ENCODE measurements at regions not wholly inside any gene's neighbourhood (a gene's known extent, or its start where the extent isn't known, plus 50 kb on each side); places are given as distances from the start of the nearest gene placed in this dataset.
A peak's percentile ranks its signal among the peaks of the same experiment; 100 is the strongest.

DNA sequence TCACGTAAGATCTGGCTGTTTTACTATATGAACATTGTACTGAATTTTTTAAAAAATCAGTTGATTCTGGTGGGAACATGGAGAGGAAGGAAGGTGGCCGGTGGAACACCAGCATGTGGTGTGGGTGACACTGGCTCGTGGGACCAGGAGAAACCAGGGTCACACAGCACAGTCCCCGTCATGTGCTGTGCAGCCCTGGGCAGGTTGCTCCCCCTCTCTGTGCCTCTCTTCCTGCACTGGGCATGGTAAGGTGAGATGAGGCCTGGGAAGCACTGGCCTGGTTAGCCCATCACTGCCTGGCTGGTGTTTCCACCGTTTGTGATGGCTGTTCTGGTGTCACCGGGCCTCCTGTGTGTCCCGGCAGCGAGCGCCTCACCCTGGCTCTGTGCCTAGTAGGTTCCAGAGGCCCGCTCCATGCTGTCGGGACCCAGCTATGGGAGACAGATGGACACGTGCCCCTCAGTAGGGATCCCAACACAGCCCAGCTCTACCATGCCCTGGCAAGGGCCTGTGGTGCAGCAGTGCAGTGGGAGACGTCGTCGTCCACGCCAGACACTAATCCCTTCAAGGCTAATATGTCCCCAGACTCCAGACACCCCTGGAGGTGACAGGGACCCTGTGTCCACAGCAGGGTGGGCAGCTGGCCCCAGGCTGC, 88.2 kb upstream of the LINC01488 start:
- H3K27me3 ChIP-seq (ENCODE audit: control insufficient read depth in 1 of 2, insufficient read depth in 2 of 2, low read length in 2 of 2) = no peaks in the 10 kb centered on the region
- no peak overlapping the region for H3K4me3 ChIP-seq (ENCODE audit: low read depth in 1 of 2, low read length in 2 of 2)
- no peaks in the 10 kb centered on the region for H3K36me3 ChIP-seq (ENCODE audit: control insufficient read depth in 2 of 2, insufficient read depth in 2 of 2, low read length in 1 of 2)
- peaks cover 0 to 2% of the 10 kb centered on the region in 2 donors for H3K9me3 ChIP-seq (ENCODE audit: control insufficient read depth in 2 of 2, insufficient read depth in 1 of 2, low read depth in 1 of 2, low read length in 1 of 2)
- H3K27ac ChIP-seq (ENCODE audit: low read depth in 2 of 2, low read length in 1 of 2) = no peak overlapping the region
- 82 to 90% methylated on average over 16 of the region's 16 CpGs for WGBS, 2 donors
- peaks cover 0 to 3% of the 10 kb centered on the region in 2 donors for H3K4me1 ChIP-seq (ENCODE audit: control insufficient read depth in 2 of 2, insufficient read depth in 2 of 2, low read length in 1 of 2)

DNA sequence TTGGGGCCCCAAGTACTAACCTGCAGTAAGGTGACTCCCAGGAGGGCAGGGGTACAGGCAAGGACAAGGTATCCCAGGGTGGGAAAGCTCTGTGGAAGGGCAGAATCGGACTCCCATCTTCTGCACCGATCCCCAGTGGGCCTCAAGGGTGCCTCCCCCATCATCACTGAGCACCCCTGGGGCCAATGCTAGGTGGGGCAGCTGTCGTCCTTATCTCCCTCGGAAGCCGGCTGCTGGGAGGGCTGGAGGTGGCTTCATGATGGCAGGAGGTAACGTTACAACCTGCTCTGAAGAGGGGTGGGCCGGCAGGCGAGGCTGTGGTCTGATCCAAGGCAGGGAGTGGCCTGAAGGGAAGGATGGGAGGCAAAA, 87.6 kb upstream of the LINC01488 start:
- WGBS, 2 donors = 68 to 81% methylated on average over 8 of the region's 8 CpGs
- H3K27ac ChIP-seq (ENCODE audit: low read depth in 2 of 2, low read length in 1 of 2) = no peak overlapping the region
- H3K36me3 ChIP-seq (ENCODE audit: control insufficient read depth in 2 of 2, insufficient read depth in 2 of 2, low read length in 1 of 2) = no peaks in the 10 kb centered on the region
- no peaks in the 10 kb centered on the region for H3K27me3 ChIP-seq (ENCODE audit: control insufficient read depth in 1 of 2, insufficient read depth in 2 of 2, low read length in 2 of 2)
- no peak overlapping the region for H3K4me3 ChIP-seq (ENCODE audit: low read depth in 1 of 2, low read length in 2 of 2)
- H3K4me1 ChIP-seq (ENCODE audit: control insufficient read depth in 2 of 2, insufficient read depth in 2 of 2, low read length in 1 of 2) = peaks cover 4 to 6% of the 10 kb centered on the region in 2 donors
- peaks cover 0 to under 1% of the 10 kb centered on the region in 2 donors for H3K9me3 ChIP-seq (ENCODE audit: control insufficient read depth in 2 of 2, insufficient read depth in 1 of 2, low read depth in 1 of 2, low read length in 1 of 2)

GRCh38 chr11:69394234-69394868, 87.1 kb upstream of the LINC01488 start:
- Histone ChIP-seq H3K4me1 (ENCODE audit: control insufficient read depth in 2 of 2, insufficient read depth in 2 of 2, low read length in 1 of 2) (peaks cover 6 to 9% of the 10 kb centered on the region in 2 donors), H3K27ac (ENCODE audit: low read depth in 2 of 2, low read length in 1 of 2) (no peak overlapping the region), H3K4me3 (ENCODE audit: low read depth in 1 of 2, low read length in 2 of 2) (no peak overlapping the region), H3K36me3 (ENCODE audit: control insufficient read depth in 2 of 2, insufficient read depth in 2 of 2, low read length in 1 of 2) (no peaks in the 10 kb centered on the region), H3K9me3 (ENCODE audit: control insufficient read depth in 2 of 2, insufficient read depth in 1 of 2, low read depth in 1 of 2, low read length in 1 of 2) (no peaks in the 10 kb centered on the region), H3K27me3 (ENCODE audit: control insufficient read depth in 1 of 2, insufficient read depth in 2 of 2, low read length in 2 of 2) (no peaks in the 10 kb centered on the region)
- WGBS, 2 donors = 86 to 88% methylated on average over 20 of the region's 20 CpGs

DNA sequence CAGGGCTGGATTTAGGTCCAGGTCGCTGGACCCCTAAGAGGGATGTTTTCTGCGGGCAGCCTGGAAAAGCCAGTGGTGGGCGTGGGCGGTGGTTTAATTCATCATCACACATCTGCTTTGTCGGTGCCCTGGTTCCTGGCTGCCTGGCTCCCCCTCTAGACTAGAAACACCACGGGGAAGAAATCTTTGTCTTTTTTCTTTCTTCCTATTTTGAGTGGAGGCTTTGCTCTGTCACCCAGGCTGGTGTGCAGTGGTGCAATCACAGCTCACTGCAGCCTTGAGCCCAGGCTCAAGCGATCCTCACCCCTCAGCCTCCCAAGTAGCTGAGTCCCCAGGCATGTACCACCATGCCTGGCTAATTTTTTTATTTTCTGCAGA, 86.6 kb upstream of the LINC01488 start:
- no peak overlapping the region for H3K4me3 ChIP-seq (ENCODE audit: low read depth in 1 of 2, low read length in 2 of 2)
- no peaks in the 10 kb centered on the region for H3K36me3 ChIP-seq (ENCODE audit: control insufficient read depth in 2 of 2, insufficient read depth in 2 of 2, low read length in 1 of 2)
- peaks cover 6 to 13% of the 10 kb centered on the region in 2 donors for H3K4me1 ChIP-seq (ENCODE audit: control insufficient read depth in 2 of 2, insufficient read depth in 2 of 2, low read length in 1 of 2)
- H3K27me3 ChIP-seq (ENCODE audit: control insufficient read depth in 1 of 2, insufficient read depth in 2 of 2, low read length in 2 of 2) = no peaks in the 10 kb centered on the region
- H3K27ac ChIP-seq (ENCODE audit: low read depth in 2 of 2, low read length in 1 of 2) = no peak overlapping the region
- 69 to 73% methylated on average over 7 of the region's 7 CpGs for WGBS, 2 donors
- H3K9me3 ChIP-seq (ENCODE audit: control insufficient read depth in 2 of 2, insufficient read depth in 1 of 2, low read depth in 1 of 2, low read length in 1 of 2) = no peaks in the 10 kb centered on the region

- H3K27me3 ChIP-seq (ENCODE audit: control insufficient read depth in 1 of 2, insufficient read depth in 2 of 2, low read length in 2 of 2) = no peaks in the 10 kb centered on the region
- H3K9me3 ChIP-seq (ENCODE audit: control insufficient read depth in 2 of 2, insufficient read depth in 1 of 2, low read depth in 1 of 2, low read length in 1 of 2) = peaks cover 0 to 4% of the 10 kb centered on the region in 2 donors
- no peak overlapping the region for H3K27ac ChIP-seq (ENCODE audit: low read depth in 2 of 2, low read length in 1 of 2)
- H3K36me3 ChIP-seq (ENCODE audit: control insufficient read depth in 2 of 2, insufficient read depth in 2 of 2, low read length in 1 of 2) = no peaks in the 10 kb centered on the region
- 70 to 80% methylated on average over 8 of the region's 8 CpGs for WGBS, 2 donors
- no peak overlapping the region for H3K4me3 ChIP-seq (ENCODE audit: low read depth in 1 of 2, low read length in 2 of 2)
- peaks cover 6 to 14% of the 10 kb centered on the region in 2 donors for H3K4me1 ChIP-seq (ENCODE audit: control insufficient read depth in 2 of 2, insufficient read depth in 2 of 2, low read length in 1 of 2)
These were observed 86.2 kb upstream of the LINC01488 start for GRCh38 chr11:69395287-69395686.

DNA sequence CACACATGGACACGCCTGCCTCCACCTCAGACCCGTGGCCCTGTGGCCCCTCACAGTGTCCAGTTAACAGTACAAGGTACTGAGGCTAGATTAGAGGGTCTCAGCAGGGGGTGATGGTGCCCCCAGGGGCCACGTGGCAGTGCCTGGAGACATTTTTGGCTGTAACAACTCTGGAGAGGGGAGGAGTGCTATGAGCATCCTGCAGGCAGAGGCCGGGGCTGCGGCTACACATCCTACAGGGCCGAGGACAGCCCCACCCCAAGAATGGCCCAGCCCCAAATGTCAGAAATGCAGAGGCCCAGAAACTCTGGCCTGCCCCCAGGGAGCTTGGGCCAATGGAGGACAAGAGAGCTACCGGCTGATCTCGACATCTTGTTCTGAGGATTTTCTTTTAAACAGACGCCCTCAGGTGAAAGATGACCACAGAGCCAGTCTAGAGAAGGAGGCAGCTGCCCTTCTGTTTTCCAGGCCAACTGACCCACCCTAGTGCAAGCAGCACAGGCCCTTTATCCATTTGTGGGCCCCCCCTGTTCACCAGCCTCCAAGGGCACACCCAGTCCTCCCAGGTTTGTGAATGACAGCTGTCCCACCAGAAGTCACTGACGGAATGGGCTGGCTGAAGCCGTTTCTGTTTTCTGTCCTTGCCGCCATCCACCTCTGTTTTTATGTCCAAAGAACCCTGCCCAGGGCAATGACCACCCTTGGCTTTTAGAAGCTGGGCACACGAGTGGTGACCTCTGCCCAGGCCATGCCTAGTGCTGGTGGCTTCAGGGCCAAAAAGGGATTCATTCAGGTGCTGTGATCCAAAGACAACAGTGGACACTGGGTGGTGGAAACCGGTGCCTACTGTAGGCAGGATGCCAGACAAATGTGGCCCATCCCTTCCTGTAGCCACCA, 85.2 kb upstream of the LINC01488 start:
- 81 to 86% methylated on average over 14 of the region's 14 CpGs for WGBS, 2 donors
- H3K4me3 ChIP-seq (ENCODE audit: low read depth in 1 of 2, low read length in 2 of 2) = no peak overlapping the region
- no peaks in the 10 kb centered on the region for H3K27me3 ChIP-seq (ENCODE audit: control insufficient read depth in 1 of 2, insufficient read depth in 2 of 2, low read length in 2 of 2)
- H3K9me3 ChIP-seq (ENCODE audit: control insufficient read depth in 2 of 2, insufficient read depth in 1 of 2, low read depth in 1 of 2, low read length in 1 of 2) = peaks cover 0 to 4% of the 10 kb centered on the region in 2 donors
- no peaks in the 10 kb centered on the region for H3K36me3 ChIP-seq (ENCODE audit: control insufficient read depth in 2 of 2, insufficient read depth in 2 of 2, low read length in 1 of 2)
- no peak overlapping the region for H3K27ac ChIP-seq (ENCODE audit: low read depth in 2 of 2, low read length in 1 of 2)
- peaks cover 6 to 14% of the 10 kb centered on the region in 2 donors for H3K4me1 ChIP-seq (ENCODE audit: control insufficient read depth in 2 of 2, insufficient read depth in 2 of 2, low read length in 1 of 2)

GRCh38 chr11:69396948-69397307, 84.5 kb upstream of the LINC01488 start:
- Histone ChIP-seq H3K27ac (ENCODE audit: low read depth in 2 of 2, low read length in 1 of 2) (no peak overlapping the region), H3K4me3 (ENCODE audit: low read depth in 1 of 2, low read length in 2 of 2) (no peak overlapping the region), H3K36me3 (ENCODE audit: control insufficient read depth in 2 of 2, insufficient read depth in 2 of 2, low read length in 1 of 2) (no peaks in the 10 kb centered on the region), H3K27me3 (ENCODE audit: control insufficient read depth in 1 of 2, insufficient read depth in 2 of 2, low read length in 2 of 2) (no peaks in the 10 kb centered on the region), H3K4me1 (ENCODE audit: control insufficient read depth in 2 of 2, insufficient read depth in 2 of 2, low read length in 1 of 2) (peaks cover 6 to 14% of the 10 kb centered on the region in 2 donors), H3K9me3 (ENCODE audit: control insufficient read depth in 2 of 2, insufficient read depth in 1 of 2, low read depth in 1 of 2, low read length in 1 of 2) (peaks cover 0 to 4% of the 10 kb centered on the region in 2 donors)
- WGBS, 2 donors = 90 to 94% methylated on average over 2 of the region's 2 CpGs

GRCh38 chr11:69397732-69398131, 83.7 kb upstream of the LINC01488 start:
- whole genome bisulfite sequencing, 2 donors = 92 to 93% methylated on average over 3 of the region's 3 CpGs
- H3K4me1 ChIP-seq (ENCODE audit: control insufficient read depth in 2 of 2, insufficient read depth in 2 of 2, low read length in 1 of 2) = peaks cover 6 to 14% of the 10 kb centered on the region in 2 donors
- no peaks in the 10 kb centered on the region for H3K27me3 ChIP-seq (ENCODE audit: control insufficient read depth in 1 of 2, insufficient read depth in 2 of 2, low read length in 2 of 2)
- peaks cover 0 to 10% of the 10 kb centered on the region in 2 donors for H3K9me3 ChIP-seq (ENCODE audit: control insufficient read depth in 2 of 2, insufficient read depth in 1 of 2, low read depth in 1 of 2, low read length in 1 of 2)
- no peaks in the 10 kb centered on the region for H3K36me3 ChIP-seq (ENCODE audit: control insufficient read depth in 2 of 2, insufficient read depth in 2 of 2, low read length in 1 of 2)
- no peak overlapping the region for H3K27ac ChIP-seq (ENCODE audit: low read depth in 2 of 2, low read length in 1 of 2)
- no peak overlapping the region for H3K4me3 ChIP-seq (ENCODE audit: low read depth in 1 of 2, low read length in 2 of 2)

GRCh38 chr11:69398529-69399492, 82.7 kb upstream of the LINC01488 start:
- Histone ChIP-seq H3K4me3 (ENCODE audit: low read depth in 1 of 2, low read length in 2 of 2) (no peak overlapping the region), H3K4me1 (ENCODE audit: control insufficient read depth in 2 of 2, insufficient read depth in 2 of 2, low read length in 1 of 2) (peaks cover 6 to 14% of the 10 kb centered on the region in 2 donors), H3K9me3 (ENCODE audit: control insufficient read depth in 2 of 2, insufficient read depth in 1 of 2, low read depth in 1 of 2, low read length in 1 of 2) (peaks cover 0 to 11% of the 10 kb centered on the region in 2 donors), H3K36me3 (ENCODE audit: control insufficient read depth in 2 of 2, insufficient read depth in 2 of 2, low read length in 1 of 2) (no peaks in the 10 kb centered on the region), H3K27ac (ENCODE audit: low read depth in 2 of 2, low read length in 1 of 2) (peak overlapping the region; percentile 6 to 12), H3K27me3 (ENCODE audit: control insufficient read depth in 1 of 2, insufficient read depth in 2 of 2, low read length in 2 of 2) (no peaks in the 10 kb centered on the region)
- WGBS, 2 donors = 53 to 56% methylated on average over 28 of the region's 28 CpGs

Data from esophagus (tissue), 2 donors.